Liver (tissue), 8 donors: ENCODE measurements at regions not wholly inside any gene's neighbourhood (a gene's known extent, or its start where the extent isn't known, plus 50 kb on each side); places are given as distances from the start of the nearest gene placed in this dataset.

Experiments used
- DNase-seq: peaks from one replicate; pipeline ENCODE4 v3.0.0-alpha.2; 2017; ENCODE audit warnings: low spot score
- H3K27ac ChIP-seq, 2 donors: one replicate each; pipeline ENCODE4 v1.7.0; 2013; ENCODE audit warnings: inconsistent platforms in 2 of 2, low read length in 2 of 2, control low read depth in 1 of 2, low read depth in 1 of 2, mild to moderate bottlenecking in 1 of 2
- H3K27me3 ChIP-seq, 4 donors: one replicate each; pipeline versions ENCODE4 v1.6.1 to v1.7.0; 2013; ENCODE audit warnings: low read length in 3 of 4, inconsistent platforms in 1 of 4, mild to moderate bottlenecking in 1 of 4, moderate library complexity in 1 of 4; ENCODE audit not compliant: control insufficient read depth in 4 of 4, insufficient read depth in 4 of 4
- H3K36me3 ChIP-seq, 4 donors: one replicate each; pipeline versions ENCODE4 v1.6.1 to v1.7.0; 2013; ENCODE audit warnings: low read length in 3 of 4, mild to moderate bottlenecking in 3 of 4, low read depth in 1 of 4, moderate library complexity in 1 of 4; ENCODE audit not compliant: control insufficient read depth in 4 of 4, insufficient read depth in 3 of 4
- H3K4me1 ChIP-seq, 4 donors: one replicate each; pipeline versions ENCODE4 v1.6.1 to v1.7.0; 2013; ENCODE audit warnings: low read length in 3 of 4, mild to moderate bottlenecking in 3 of 4, moderate library complexity in 1 of 4; ENCODE audit not compliant: control insufficient read depth in 4 of 4, insufficient read depth in 4 of 4
- H3K4me3 ChIP-seq, 3 donors: one replicate each; pipeline versions ENCODE4 v1.6.1 to v1.7.0; 2013; ENCODE audit warnings: low read length in 3 of 3, control low read depth in 1 of 3, low read depth in 1 of 3, mild to moderate bottlenecking in 1 of 3
- H3K9ac ChIP-seq, 2 donors: one replicate each; pipeline ENCODE4 v1.7.0; 2013; ENCODE audit warnings: low read length in 2 of 2, mild to moderate bottlenecking in 2 of 2, moderate library complexity in 2 of 2, control low read depth in 1 of 2, low read depth in 1 of 2
- H3K9me3 ChIP-seq, 4 donors: one replicate each; pipeline versions ENCODE4 v1.6.1 to v1.7.0; 2013; ENCODE audit warnings: low read length in 3 of 4; ENCODE audit not compliant: control insufficient read depth in 4 of 4
- ATF3 ChIP-seq: IDR thresholded peaks from 2 replicates; pipeline ENCODE4 v1.6.1; 2016; ENCODE audit warnings: antibody characterized with exemption
- CTCF ChIP-seq: fragments of 150-350 bp; IDR thresholded peaks from 2 replicates; pipeline ENCODE4 v1.5.1; 2017; ENCODE audit warnings: improper control_type of control experiment, low read depth, low read length; ENCODE audit not compliant: missing input control
- EGR1 ChIP-seq, 2 donors: IDR thresholded peaks; 2 replicates each; pipeline ENCODE4 v1.6.1; 2016 to 2018; ENCODE audit warnings: antibody characterized with exemption in 2 of 2, low read depth in 2 of 2
- FOXA2 ChIP-seq: IDR thresholded peaks from 2 replicates; pipeline ENCODE4 v1.6.1; 2016; ENCODE audit warnings: antibody characterized with exemption
- GABPA ChIP-seq, 2 donors: IDR thresholded peaks in 1 of 2; conservative IDR thresholded peaks in 1 of 2; 2 replicates each; pipeline ENCODE4 v1.6.1; 2016; ENCODE audit warnings: antibody characterized with exemption in 2 of 2, mild to moderate bottlenecking in 1 of 2, moderate library complexity in 1 of 2
- HNF4A ChIP-seq, 2 donors: conservative IDR thresholded peaks; 2 replicates each; pipeline ENCODE4 v1.6.1; 2016; ENCODE audit warnings: antibody characterized with exemption in 2 of 2, mild to moderate bottlenecking in 2 of 2
- HNF4G ChIP-seq: IDR thresholded peaks from 2 replicates; pipeline ENCODE4 v1.6.1; 2016; ENCODE audit warnings: antibody characterized with exemption
- JUND ChIP-seq, 2 donors: IDR thresholded peaks; 2 replicates each; pipeline ENCODE4 v1.6.1; 2016; ENCODE audit warnings: antibody characterized with exemption in 2 of 2
- MAX ChIP-seq: IDR thresholded peaks from 2 replicates; pipeline ENCODE4 v1.6.1; 2016; ENCODE audit warnings: antibody characterized with exemption
- RAD21 ChIP-seq, 2 donors: IDR thresholded peaks; 2 replicates each; pipeline ENCODE4 v1.6.1; 2016; ENCODE audit warnings: antibody characterized with exemption in 2 of 2, mild to moderate bottlenecking in 2 of 2
- REST ChIP-seq: IDR thresholded peaks from 2 replicates; pipeline ENCODE4 v1.6.1; 2016; ENCODE audit warnings: antibody characterized with exemption, mild to moderate bottlenecking
- RXRA ChIP-seq, 2 donors: IDR thresholded peaks; 2 replicates each; pipeline ENCODE4 v1.6.1; 2017 to 2018; ENCODE audit warnings: antibody characterized with exemption in 2 of 2, mild to moderate bottlenecking in 1 of 2
- TAF1 ChIP-seq: conservative IDR thresholded peaks from 2 replicates; pipeline ENCODE4 v1.6.1; 2016; ENCODE audit warnings: antibody characterized with exemption, mild to moderate bottlenecking
- YY1 ChIP-seq: IDR thresholded peaks from 2 replicates; pipeline ENCODE4 v1.6.1; 2016; ENCODE audit warnings: antibody characterized with exemption, mild to moderate bottlenecking
- ZBTB33 ChIP-seq: IDR thresholded peaks from 2 replicates; pipeline ENCODE4 v1.6.1; 2016; ENCODE audit warnings: antibody characterized with exemption
- WGBS: extraction: QIAGEN DNeasy Blood & Tissue Kit; methylation state at CpG from one replicate; pipeline ENCODE4 v1.1.7; 2013; 5-methylcytosine and 5-hydroxymethylcytosine counted together
- donor health status: healthy.
- donor health status: healthy.
- donor health status: healthy.
- donor health status: healthy.
- donor health status: healthy.

- Histone ChIP-seq H3K4me3 (no peak overlapping the region), H3K9me3 (no peaks in the 10 kb centered on the region), H3K27ac (no peak overlapping the region), H3K9ac (no peak overlapping the region), H3K4me1 (no peaks in the 10 kb centered on the region), H3K36me3 (no peaks in the 10 kb centered on the region), H3K27me3 (peaks cover 0 to 3% (median 0%) of the 10 kb centered on the region in 4 donors)
- TF ChIP-seq YY1 (no peak), HNF4G (no peak), ATF3 (no peak), GABPA (IDR thresholded peaks at IDR 0.05 in 1 of 2, conservative IDR thresholded peaks at IDR 0.05 in 1 of 2) (no peak), CTCF (no peak), JUND (IDR thresholded peaks at IDR 0.05) (no peak), FOXA2 (no peak), TAF1 (no peak), MAX (no peak), HNF4A (conservative IDR thresholded peaks at IDR 0.05) (no peak), REST (no peak), RAD21 (IDR thresholded peaks at IDR 0.05) (no peak)
- DNase-seq: no peak
- 67% methylated on average over 4 of the region's 4 CpGs for WGBS
These were observed 244.9 kb upstream of the KCNN2 start for GRCh38 chr5:114116981-114117380.

GRCh38 chr5:114118511-114118910 is 243.4 kb upstream of the KCNN2 start:
- peaks cover 0 to 3% (median 0%) of the 10 kb centered on the region in 4 donors for H3K27me3 ChIP-seq
- TF ChIP-seq HNF4G: no peak
- TF ChIP-seq ATF3: no peak
- TF ChIP-seq JUND (IDR thresholded peaks at IDR 0.05): no peak
- TF ChIP-seq REST: no peak
- no peak for TF ChIP-seq EGR1 (IDR thresholded peaks at IDR 0.05; ENCODE audit: low read depth in 2 of 2)
- no peak for TF ChIP-seq ZBTB33
- no peak for TF ChIP-seq RXRA (IDR thresholded peaks at IDR 0.05)
- no peak overlapping the region for H3K9ac ChIP-seq
- no peak overlapping the region for H3K27ac ChIP-seq
- no peak overlapping the region for H3K4me3 ChIP-seq
- 56% methylated on average over 1 of the region's 1 CpG for WGBS
- H3K36me3 ChIP-seq: no peaks in the 10 kb centered on the region
- no peak for DNase-seq
- H3K4me1 ChIP-seq: no peaks in the 10 kb centered on the region
- H3K9me3 ChIP-seq: no peaks in the 10 kb centered on the region
